Uterus (tissue), 3 donors: ENCODE measurements at regions not wholly inside any gene's neighbourhood (a gene's known extent, or its start where the extent isn't known, plus 50 kb on each side); places are given as distances from the start of the nearest gene placed in this dataset.

Experiments
- DNase-seq, 2 donors: peaks; one replicate each; pipeline ENCODE4 v3.0.0-alpha.2; 2019 to 2020
- H3K27ac ChIP-seq, 2 donors: fragments of 200-600 bp; sonication (generic); 1 replicate in 1 of 2; 2 replicates in 1 of 2; pipeline ENCODE4 v1.5.1; 2016 to 2018
- H3K27me3 ChIP-seq, 2 donors: fragments of 200-600 bp; sonication (generic); one replicate each; pipeline ENCODE4 v1.5.1; 2018 to 2019; ENCODE audit warnings: control low read depth in 1 of 2
- H3K36me3 ChIP-seq, 2 donors: fragments of 200-600 bp; sonication (generic); one replicate each; pipeline ENCODE4 v1.5.1; 2019; ENCODE audit warnings: control low read depth in 1 of 2
- H3K4me1 ChIP-seq, 2 donors: fragments of 200-600 bp; sonication (generic); one replicate each; pipeline ENCODE4 v1.5.1; 2018 to 2019; ENCODE audit warnings: control low read depth in 1 of 2
- H3K4me3 ChIP-seq, 2 donors: fragments of 200-600 bp; sonication (generic); 1 replicate in 1 of 2; 2 replicates in 1 of 2; pipeline ENCODE4 v1.5.1; 2018 to 2019; ENCODE audit warnings: mild to moderate bottlenecking in 1 of 2
- H3K9me3 ChIP-seq, 2 donors: fragments of 200-600 bp; sonication (generic); one replicate each; pipeline ENCODE4 v1.5.1; 2019; ENCODE audit warnings: control low read depth in 1 of 2
- CTCF ChIP-seq, 4 experiments: fragments of 200-600 bp in 2 of 4; fragments of 450-650 bp in 2 of 4; sonication (generic) in 2 of 4; IDR thresholded peaks; one replicate each; pipeline ENCODE4 v1.5.1; 2016 to 2019; ENCODE audit warnings: antibody characterized with exemption in 4 of 4, mild to moderate bottlenecking in 2 of 4, moderate library complexity in 1 of 4
- POLR2A ChIP-seq, 2 donors: fragments of 450-650 bp; IDR thresholded peaks; one replicate each; pipeline ENCODE4 v1.6.1; 2016; ENCODE audit warnings: antibody characterized with exemption in 2 of 2, mild to moderate bottlenecking in 1 of 2, moderate library complexity in 1 of 2
- intact Hi-C: fragments of 100-400 bp; cut with DNase I; formaldehyde crosslinking; loops from one replicate; pipeline ENCODE4 v1.15.1; 2023; ENCODE audit warnings: low total_unique reads
- donor health status: DM: yes; HTN: yes; CAD: no.

GRCh38 chr5:5967373-5967772 is 411.0 kb downstream of the MED10 start:
- H3K4me1 ChIP-seq: no peaks in the 10 kb centered on the region
- intact Hi-C loops: no loop called here
- no peak for DNase-seq
- H3K36me3 ChIP-seq: no peaks in the 10 kb centered on the region
- TF ChIP-seq CTCF (IDR thresholded peaks at IDR 0.05) (no peak), POLR2A (IDR thresholded peaks at IDR 0.05) (no peak)
- H3K27me3 ChIP-seq: no peaks in the 10 kb centered on the region
- no peak overlapping the region for H3K27ac ChIP-seq
- H3K9me3 ChIP-seq: no peaks in the 10 kb centered on the region
- H3K4me3 ChIP-seq: no peak overlapping the region

GRCh38 chr5:5965132-5965531 is 413.2 kb downstream of the MED10 start:
- no peaks in the 10 kb centered on the region for H3K27me3 ChIP-seq
- TF ChIP-seq POLR2A (IDR thresholded peaks at IDR 0.05): no peak
- TF ChIP-seq CTCF (IDR thresholded peaks at IDR 0.05): no peak
- H3K4me1 ChIP-seq: no peaks in the 10 kb centered on the region
- H3K4me3 ChIP-seq: no peak overlapping the region
- DNase-seq: no peak
- intact Hi-C loops: no loop called here
- H3K9me3 ChIP-seq: no peaks in the 10 kb centered on the region
- no peak overlapping the region for H3K27ac ChIP-seq
- H3K36me3 ChIP-seq: no peaks in the 10 kb centered on the region

- Histone ChIP-seq H3K27ac (no peak overlapping the region), H3K9me3 (no peaks in the 10 kb centered on the region), H3K36me3 (no peaks in the 10 kb centered on the region), H3K4me1 (no peaks in the 10 kb centered on the region), H3K4me3 (no peak overlapping the region), H3K27me3 (no peaks in the 10 kb centered on the region)
- no peak for DNase-seq
- intact Hi-C loops: no loop called here
- TF ChIP-seq POLR2A (IDR thresholded peaks at IDR 0.05) (no peak), CTCF (IDR thresholded peaks at IDR 0.05) (no peak)
These were observed 414.0 kb downstream of the MED10 start for GRCh38 chr5:5964347-5964746.

GRCh38 chr5:5957737-5958136 is 420.6 kb downstream of the MED10 start:
- H3K36me3 ChIP-seq: no peaks in the 10 kb centered on the region
- no peaks in the 10 kb centered on the region for H3K4me1 ChIP-seq
- intact Hi-C loops: no loop called here
- no peak for DNase-seq
- H3K27ac ChIP-seq: no peak overlapping the region
- no peak for TF ChIP-seq CTCF (IDR thresholded peaks at IDR 0.05)
- no peak for TF ChIP-seq POLR2A (IDR thresholded peaks at IDR 0.05)
- no peak overlapping the region for H3K4me3 ChIP-seq
- H3K9me3 ChIP-seq: no peaks in the 10 kb centered on the region
- no peaks in the 10 kb centered on the region for H3K27me3 ChIP-seq

GRCh38 chr5:5954275-5954598 is 424.1 kb downstream of the MED10 start:
- no peak for TF ChIP-seq POLR2A (IDR thresholded peaks at IDR 0.05)
- TF ChIP-seq CTCF (IDR thresholded peaks at IDR 0.05): no peak
- DNase-seq: no peak
- Histone ChIP-seq H3K9me3 (no peaks in the 10 kb centered on the region), H3K36me3 (no peaks in the 10 kb centered on the region), H3K27ac (no peak overlapping the region), H3K4me1 (no peaks in the 10 kb centered on the region), H3K4me3 (no peak overlapping the region), H3K27me3 (no peaks in the 10 kb centered on the region)
- intact Hi-C loops: no loop called here
